Thyroid gland (tissue), 4 donors: ENCODE measurements at regions not wholly inside any gene's neighbourhood (a gene's known extent, or its start where the extent isn't known, plus 50 kb on each side); places are given as distances from the start of the nearest gene placed in this dataset.

Source experiments
- POLR2A ChIP-seq, 2 donors: fragments of 450-650 bp; IDR thresholded peaks; one replicate each; pipeline ENCODE4 v1.6.1; 2017; ENCODE audit warnings: antibody characterized with exemption in 2 of 2, mild to moderate bottlenecking in 2 of 2, moderate library complexity in 1 of 2
- TF ChIP-seq, protein P1 (sequence below), 6 experiments: fragments of 200-600 bp in 3 of 6; fragments of 450-650 bp in 3 of 6; sonication (generic) in 3 of 6; IDR thresholded peaks; one replicate each; pipeline ENCODE4 v1.5.1; 2016 to 2019; ENCODE audit warnings: antibody characterized with exemption in 6 of 6, mild to moderate bottlenecking in 2 of 6, inconsistent platforms in 1 of 6, moderate library complexity in 1 of 6

GRCh38 chr13:40197936-40198595, 468.4 kb downstream of the FOXO1 start:
- TF ChIP-seq, protein P1, sequence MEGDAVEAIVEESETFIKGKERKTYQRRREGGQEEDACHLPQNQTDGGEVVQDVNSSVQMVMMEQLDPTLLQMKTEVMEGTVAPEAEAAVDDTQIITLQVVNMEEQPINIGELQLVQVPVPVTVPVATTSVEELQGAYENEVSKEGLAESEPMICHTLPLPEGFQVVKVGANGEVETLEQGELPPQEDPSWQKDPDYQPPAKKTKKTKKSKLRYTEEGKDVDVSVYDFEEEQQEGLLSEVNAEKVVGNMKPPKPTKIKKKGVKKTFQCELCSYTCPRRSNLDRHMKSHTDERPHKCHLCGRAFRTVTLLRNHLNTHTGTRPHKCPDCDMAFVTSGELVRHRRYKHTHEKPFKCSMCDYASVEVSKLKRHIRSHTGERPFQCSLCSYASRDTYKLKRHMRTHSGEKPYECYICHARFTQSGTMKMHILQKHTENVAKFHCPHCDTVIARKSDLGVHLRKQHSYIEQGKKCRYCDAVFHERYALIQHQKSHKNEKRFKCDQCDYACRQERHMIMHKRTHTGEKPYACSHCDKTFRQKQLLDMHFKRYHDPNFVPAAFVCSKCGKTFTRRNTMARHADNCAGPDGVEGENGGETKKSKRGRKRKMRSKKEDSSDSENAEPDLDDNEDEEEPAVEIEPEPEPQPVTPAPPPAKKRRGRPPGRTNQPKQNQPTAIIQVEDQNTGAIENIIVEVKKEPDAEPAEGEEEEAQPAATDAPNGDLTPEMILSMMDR (IDR thresholded peaks at IDR 0.05): no peak
- no peak for TF ChIP-seq POLR2A (IDR thresholded peaks at IDR 0.05)
